HCT116 (cell line): ENCODE measurements at regions not wholly inside any gene's neighbourhood (a gene's known extent, or its start where the extent isn't known, plus 50 kb on each side); places are given as distances from the start of the nearest gene placed in this dataset.

ENCODE experiments used
- CBX3 ChIP-seq: IDR thresholded peaks from 2 replicates; pipeline ENCODE4 v1.6.1; 2012; ENCODE audit warnings: low read depth
- CTCF ChIP-seq, 3 experiments: fragments of 200-600 bp in 1 of 3; sonication (generic) in 1 of 3; IDR thresholded peaks in 2 of 3; conservative IDR thresholded peaks in 1 of 3; 2 replicates each; pipeline ENCODE4 v1.5.1; 2012 to 2017; ENCODE audit warnings: low read depth in 2 of 3, low read length in 2 of 3, antibody characterized with exemption in 1 of 3, borderline replicate concordance in 1 of 3, control low read depth in 1 of 3, mild to moderate bottlenecking in 1 of 3, mixed read lengths in 1 of 3, mixed run types in 1 of 3, moderate library complexity in 1 of 3; ENCODE audit not compliant: insufficient read depth in 1 of 3
- EGR1 ChIP-seq: IDR thresholded peaks from 2 replicates; pipeline ENCODE4 v1.6.1; 2012; ENCODE audit warnings: low read depth
- EZH2phosphoT487 ChIP-seq: fragments of 200-600 bp; IDR thresholded peaks from 2 replicates; pipeline ENCODE4 v1.6.1; 2018; ENCODE audit warnings: antibody characterized with exemption, borderline replicate concordance
- MAX ChIP-seq: IDR thresholded peaks from 2 replicates; pipeline ENCODE4 v1.6.1; 2012
- POLR2A ChIP-seq: IDR thresholded peaks from 2 replicates; pipeline ENCODE4 v1.7.0; 2011; ENCODE audit warnings: borderline replicate concordance; ENCODE audit not compliant: insufficient read depth, insufficient read length; ENCODE audit errors: extremely low read depth
- POLR2AphosphoS5 ChIP-seq: IDR thresholded peaks from 2 replicates; pipeline ENCODE4 v1.6.1; 2011; ENCODE audit warnings: mild to moderate bottlenecking, low read depth, low read length, moderate library complexity
- RAD21 ChIP-seq: IDR thresholded peaks from 2 replicates; pipeline ENCODE4 v1.6.1; 2012; ENCODE audit warnings: low read depth, mild to moderate bottlenecking
- REST ChIP-seq: IDR thresholded peaks from 2 replicates; pipeline ENCODE4 v1.6.1; 2012; ENCODE audit warnings: low read depth
- SIN3A ChIP-seq: IDR thresholded peaks from 2 replicates; pipeline ENCODE4 v1.6.1; 2012; ENCODE audit warnings: low read depth
- SP1 ChIP-seq: IDR thresholded peaks from 2 replicates; pipeline ENCODE4 v1.6.1; 2012; ENCODE audit warnings: low read depth
- TCF7L2 ChIP-seq: IDR thresholded peaks from 2 replicates; pipeline ENCODE4 v1.7.0; 2011; ENCODE audit warnings: borderline replicate concordance, inconsistent platforms; ENCODE audit not compliant: insufficient read depth, insufficient read length; ENCODE audit errors: extremely low read depth
- ZNF274 ChIP-seq: fragments of 200-500 bp; sonication (Bioruptor generic); IDR thresholded peaks from 2 replicates; pipeline ENCODE4 v1.6.1; 2014; ENCODE audit warnings: mild to moderate bottlenecking, low read depth, low read length, inconsistent platforms

- TF ChIP-seq CTCF (IDR thresholded peaks at IDR 0.05 in 2 of 3, conservative IDR thresholded peaks at IDR 0.05 in 1 of 3; ENCODE audit: borderline replicate concordance in 1 of 3, insufficient read depth in 1 of 3, low read depth in 2 of 3, low read length in 2 of 3) (no peak), EZH2phosphoT487 (no peak), RAD21 (no peak), REST (no peak), POLR2AphosphoS5 (no peak), POLR2A (no peak), SIN3A (no peak), CBX3 (no peak), EGR1 (no peak), MAX (no peak), ZNF274 (no peak), TCF7L2 (no peak), SP1 (no peak)
Measured at GRCh38 chr5:92070786-92071185, 687.7 kb upstream of the ARRDC3 start.
